ENCODE measurements at regions not wholly inside any gene's neighbourhood (a gene's known extent, or its start where the extent isn't known, plus 50 kb on each side); places are given as distances from the start of the nearest gene placed in this dataset.

GRCh38 chr7:69431626-69432025 is 166.6 kb upstream of the AUTS2 start:
- Histone ChIP-seq H3K4me3 (ENCODE audit: extremely low read depth in 1 of 4, insufficient read depth in 2 of 4, low read depth in 3 of 4, low read length in 4 of 4) (no peak overlapping the region), H4K5ac (ENCODE audit: insufficient read length, low read depth, low read length) (no peak overlapping the region), H2AK5ac (ENCODE audit: low read depth, low read length) (no peak overlapping the region), H3K4ac (replicated peaks; ENCODE audit: insufficient read length, low read depth, low read length) (no peak overlapping the region), H3K4me1 (replicated peaks in 1 of 4; ENCODE audit: control insufficient read depth in 3 of 4, insufficient read depth in 4 of 4, low read length in 3 of 4) (peaks cover 0 to 8% (median 3%) of the 10 kb centered on the region in 4 experiments; a peak in 3 of 7 replicates), H4K91ac (replicated peaks; ENCODE audit: insufficient read length, low read length) (no peak overlapping the region), H3K79me2 (ENCODE audit: control insufficient read depth in 1 of 2, insufficient read depth in 2 of 2, low read length in 2 of 2) (no peaks in the 10 kb centered on the region), H2AFZ (ENCODE audit: low read length) (no peak overlapping the region), H3K9ac (replicated peaks in 1 of 4; ENCODE audit: extremely low read depth in 1 of 4, low read depth in 3 of 4, low read length in 3 of 4) (no peak overlapping the region), H3K14ac (ENCODE audit: insufficient read length) (no peak overlapping the region), H4K8ac (ENCODE audit: extremely low read depth, insufficient read depth, low read length) (no peak overlapping the region), H3K18ac (ENCODE audit: extremely low read depth, low read length) (no peak overlapping the region), H3K23me2 (ENCODE audit: low read depth, low read length) (no peaks in the 10 kb centered on the region), H3K36me3 (ENCODE audit: control insufficient read depth in 2 of 4, insufficient read depth in 4 of 4, low read length in 3 of 4) (no peaks in the 10 kb centered on the region), H2BK20ac (ENCODE audit: low read length) (no peak overlapping the region), H2BK120ac (replicated peaks; ENCODE audit: low read depth, low read length) (no peak overlapping the region), H3K23ac (ENCODE audit: insufficient read length) (no peak overlapping the region), H3K27ac (ENCODE audit: low read depth, low read length) (no peak overlapping the region), H2BK15ac (ENCODE audit: low read length) (no peak overlapping the region), H3K56ac (replicated peaks; ENCODE audit: insufficient read length, low read depth, low read length) (no peak overlapping the region), H3K4me2 (ENCODE audit: insufficient read depth in 1 of 2, low read depth in 2 of 2, low read length in 2 of 2) (no peak overlapping the region), H2BK5ac (ENCODE audit: low read depth, low read length) (no peak overlapping the region), H3K9me3 (ENCODE audit: insufficient read depth in 2 of 2, low read depth in 1 of 2, low read length in 1 of 2) (no peaks in the 10 kb centered on the region), H4K20me1 (replicated peaks in 1 of 2; ENCODE audit: control insufficient read depth in 1 of 2, insufficient read depth in 2 of 2, low read length in 2 of 2) (no peaks in the 10 kb centered on the region), H3K27me3 (replicated peaks in 1 of 4; ENCODE audit: control insufficient read depth in 3 of 4, extremely low read depth in 1 of 4, insufficient read depth in 3 of 4, low read length in 3 of 4) (peaks cover 0 to 4% (median under 1%) of the 10 kb centered on the region in 4 experiments; a peak in 2 of 7 replicates), H2BK12ac (ENCODE audit: low read depth, low read length) (no peak overlapping the region), H3K79me1 (ENCODE audit: low read depth, low read length) (no peaks in the 10 kb centered on the region)
- no peak for TF ChIP-seq SP1 (IDR thresholded peaks at IDR 0.05; ENCODE audit: low read depth, low read length)
- no peak for TF ChIP-seq POLR2A (IDR thresholded peaks at IDR 0.05; ENCODE audit: control extremely low read depth in 1 of 2, low read depth in 2 of 2, low read length in 2 of 2)
- TF ChIP-seq PHF8 (conservative IDR thresholded peaks at IDR 0.05; ENCODE audit: low read depth, low read length), result no peak
- TF ChIP-seq POU5F1 (IDR thresholded peaks at IDR 0.05; ENCODE audit: low read depth, low read length), result no peak
- no peak for TF ChIP-seq E2F6 (IDR thresholded peaks at IDR 0.05)
- WGBS, 2 experiments (ENCODE audit: extremely low coverage in 1 of 2, insufficient coverage in 1 of 2, insufficient read length in 1 of 2, insufficient replicate concordance in 2 of 2, low coverage in 1 of 2, low lambda C conversion rate in 2 of 2, missing lambda C conversion rate in 1 of 2), result 84% methylated on average over 4 of the region's 4 CpGs; no CpG with 5 or more reads in 1 of the 2 experiments
- DNase-seq (ENCODE audit: low read depth in 1 of 2, low spot score in 2 of 2) (no peak), FAIRE-seq (no peak)
- CTCF ChIA-PET (ENCODE audit: partially characterized antibody), result interaction anchor here (0.8 to 1.2 kb wide), 2 partner anchors 12 to 297 kb away, joined by 3 read pairs; no protein-coding TSS in a partner anchor
- POLR2A ChIA-PET (ENCODE audit: partially characterized antibody), result no interaction called here

All from H1 (cell line).